GM12872 (cell line): ENCODE measurements at regions not wholly inside any gene's neighbourhood (a gene's known extent, or its start where the extent isn't known, plus 50 kb on each side); places are given as distances from the start of the nearest gene placed in this dataset.

Experiments used
- TF ChIP-seq, protein P1 (sequence below): IDR thresholded peaks from 3 replicates; pipeline ENCODE4 v1.5.1; 2011; ENCODE audit warnings: low read depth, mild to moderate bottlenecking, low read length, moderate library complexity; ENCODE audit not compliant: insufficient read depth

DNA sequence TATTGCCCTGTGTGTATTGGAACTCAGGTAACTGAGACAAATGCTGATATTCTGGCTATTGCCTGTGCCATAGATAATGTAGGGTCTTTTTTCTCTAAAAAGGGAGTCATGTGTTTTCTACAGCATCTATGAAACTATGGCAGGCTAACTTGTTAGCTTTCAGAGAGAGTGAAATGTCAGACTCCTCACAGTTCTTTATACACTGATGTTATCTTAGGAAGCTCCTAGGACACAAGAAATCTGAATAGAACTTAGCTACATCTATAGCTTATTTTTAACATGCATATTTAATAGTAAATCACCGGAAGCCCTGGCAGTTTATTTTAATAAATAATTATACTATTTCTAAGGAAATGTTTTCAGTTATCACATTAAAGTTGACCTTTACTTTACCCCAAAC, 369.6 kb downstream of the NAF1 start:
- TF ChIP-seq, protein P1, sequence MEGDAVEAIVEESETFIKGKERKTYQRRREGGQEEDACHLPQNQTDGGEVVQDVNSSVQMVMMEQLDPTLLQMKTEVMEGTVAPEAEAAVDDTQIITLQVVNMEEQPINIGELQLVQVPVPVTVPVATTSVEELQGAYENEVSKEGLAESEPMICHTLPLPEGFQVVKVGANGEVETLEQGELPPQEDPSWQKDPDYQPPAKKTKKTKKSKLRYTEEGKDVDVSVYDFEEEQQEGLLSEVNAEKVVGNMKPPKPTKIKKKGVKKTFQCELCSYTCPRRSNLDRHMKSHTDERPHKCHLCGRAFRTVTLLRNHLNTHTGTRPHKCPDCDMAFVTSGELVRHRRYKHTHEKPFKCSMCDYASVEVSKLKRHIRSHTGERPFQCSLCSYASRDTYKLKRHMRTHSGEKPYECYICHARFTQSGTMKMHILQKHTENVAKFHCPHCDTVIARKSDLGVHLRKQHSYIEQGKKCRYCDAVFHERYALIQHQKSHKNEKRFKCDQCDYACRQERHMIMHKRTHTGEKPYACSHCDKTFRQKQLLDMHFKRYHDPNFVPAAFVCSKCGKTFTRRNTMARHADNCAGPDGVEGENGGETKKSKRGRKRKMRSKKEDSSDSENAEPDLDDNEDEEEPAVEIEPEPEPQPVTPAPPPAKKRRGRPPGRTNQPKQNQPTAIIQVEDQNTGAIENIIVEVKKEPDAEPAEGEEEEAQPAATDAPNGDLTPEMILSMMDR = no peak

DNA sequence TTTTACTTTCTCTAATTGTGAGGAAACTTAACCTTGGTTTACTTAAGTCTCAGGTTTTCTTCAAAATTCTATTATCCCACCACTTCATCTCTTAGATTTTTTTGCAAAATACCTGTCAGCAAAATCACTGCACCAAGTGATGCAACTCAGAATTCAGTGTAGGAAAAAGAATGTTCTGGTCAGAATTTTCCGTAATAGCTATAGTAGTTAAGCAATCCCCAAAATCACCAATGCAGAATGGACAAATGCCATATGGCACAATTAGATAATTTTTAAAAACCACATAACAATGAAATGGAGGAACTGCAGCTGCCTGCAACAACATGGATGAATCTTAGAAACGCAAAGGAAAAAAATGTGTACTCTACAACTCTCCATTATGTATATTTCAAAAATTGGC, 373.1 kb downstream of the NAF1 start:
- TF ChIP-seq, protein P1 = no peak

DNA sequence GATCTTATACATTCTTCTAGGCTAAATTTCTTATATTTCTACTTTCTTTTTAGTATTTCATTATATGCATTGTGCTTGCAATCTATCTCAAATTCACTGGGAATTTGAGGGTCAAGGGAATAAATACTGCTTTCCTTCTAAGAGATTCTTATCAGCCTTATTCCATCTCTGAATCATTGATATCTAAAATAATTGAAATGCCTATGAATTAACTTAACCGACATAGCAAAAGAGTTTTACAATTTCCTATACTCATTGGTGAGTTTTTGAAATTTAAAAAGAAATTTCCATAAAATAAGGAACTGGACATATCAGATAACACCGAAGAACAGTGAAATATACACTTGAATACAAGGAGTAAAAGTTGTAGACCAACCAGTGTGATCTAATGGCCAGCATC, 373.7 kb downstream of the NAF1 start:
- TF ChIP-seq, protein P1 = no peak

DNA sequence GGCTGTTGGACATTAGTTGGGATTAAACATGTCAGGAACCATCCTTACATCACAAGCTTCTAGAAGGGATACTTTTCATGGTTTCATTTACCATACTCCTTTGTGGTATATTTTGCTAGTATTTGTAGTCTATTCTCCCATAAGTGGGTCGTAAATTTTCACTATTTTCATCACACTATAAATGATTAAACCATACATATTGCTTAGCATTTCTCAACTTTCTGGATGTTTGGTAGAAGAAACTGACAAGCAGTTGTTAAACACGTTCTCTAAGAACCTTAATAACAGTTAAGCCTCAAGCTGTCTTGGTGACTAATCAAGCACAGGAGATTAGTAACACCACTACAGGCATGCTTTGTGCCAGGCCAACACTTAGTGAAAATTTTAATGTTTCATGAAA, 375.5 kb downstream of the NAF1 start:
- TF ChIP-seq, protein P1 = no peak

DNA sequence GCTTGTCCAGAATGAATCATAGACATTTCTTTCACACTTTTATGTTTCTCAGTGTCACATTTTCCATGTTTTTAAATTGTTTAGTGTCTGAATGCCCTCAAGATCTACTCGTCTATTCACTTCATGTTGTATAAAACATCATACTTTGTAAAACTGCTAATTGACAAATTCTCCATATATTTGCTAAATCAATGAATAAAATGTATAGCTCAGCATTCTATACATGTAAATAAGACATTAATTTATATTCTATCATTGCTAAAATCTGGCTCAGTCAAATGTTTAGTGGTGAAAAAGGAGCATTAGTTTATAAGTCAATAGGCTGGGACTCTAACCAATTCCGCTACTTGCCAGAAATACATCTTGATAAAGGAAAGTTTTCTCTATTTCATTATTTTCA, 379.6 kb downstream of the NAF1 start:
- TF ChIP-seq, protein P1 = no peak

DNA sequence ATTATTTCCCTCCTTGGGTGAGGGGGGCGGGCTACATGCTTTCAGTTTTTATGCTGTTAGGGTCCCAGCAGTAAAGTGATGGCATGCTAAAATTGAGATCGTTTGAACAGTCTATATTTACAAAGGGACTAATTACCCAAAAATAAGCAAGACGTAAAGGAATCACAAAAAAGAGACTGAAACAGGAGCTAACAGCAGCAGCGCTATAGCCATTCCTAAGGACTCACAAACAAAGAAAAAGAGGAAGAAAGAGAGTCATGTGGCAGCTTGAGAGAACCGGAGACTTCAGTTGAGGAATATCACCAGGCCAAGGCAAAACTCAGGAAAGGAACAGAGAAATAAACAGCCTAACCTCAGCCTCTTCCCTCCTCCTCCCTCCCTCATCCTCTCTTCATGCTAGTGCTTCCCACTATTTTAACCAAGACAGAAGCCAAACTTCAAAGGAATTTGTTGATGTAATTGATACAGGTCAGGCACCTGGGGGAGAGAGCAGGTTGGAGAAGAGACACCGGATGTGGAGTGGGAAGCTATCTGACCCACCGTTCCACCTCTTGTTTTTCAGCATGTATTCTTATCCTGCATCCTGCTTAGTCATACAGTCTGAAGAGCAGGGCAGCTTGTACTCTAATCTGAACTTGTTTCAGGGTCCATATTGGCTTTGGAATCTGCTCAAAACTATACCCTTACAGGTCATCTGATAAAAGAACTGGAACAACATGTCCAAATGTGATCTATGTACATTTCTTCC, 383.7 kb downstream of the NAF1 start:
- TF ChIP-seq, protein P1 = no peak

DNA sequence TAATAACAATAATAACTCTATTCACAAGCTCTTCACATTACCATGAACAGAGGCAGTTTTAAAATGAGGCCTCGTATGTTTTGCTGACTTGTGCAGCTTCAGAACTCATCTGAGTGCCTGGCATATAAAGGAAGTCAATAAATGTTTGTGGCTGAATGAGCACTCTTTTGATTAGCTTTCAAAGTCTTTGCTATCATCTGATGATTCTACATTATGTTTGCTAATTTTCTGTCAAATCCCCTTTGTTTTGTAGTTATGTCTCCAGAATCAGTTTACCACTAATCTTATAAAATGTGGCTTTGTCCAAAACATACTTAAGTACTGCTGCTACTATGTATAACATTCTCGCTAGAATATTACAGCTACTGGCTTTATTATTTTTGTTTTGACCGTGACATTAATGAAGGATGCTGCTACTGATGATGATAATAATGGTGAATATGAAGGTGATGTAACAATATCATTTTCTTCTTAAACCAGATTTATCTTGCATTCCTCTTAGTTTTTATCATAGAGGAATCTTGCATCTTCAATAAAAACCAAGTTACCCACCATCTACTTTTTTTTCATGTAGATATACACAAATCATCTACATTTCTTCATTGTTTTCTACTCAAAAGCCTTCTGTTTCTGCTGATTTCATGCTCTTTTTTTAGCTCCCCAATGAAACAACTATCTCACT, 384.5 kb downstream of the NAF1 start:
- TF ChIP-seq, protein P1 = no peak
